ENCODE measurements at regions not wholly inside any gene's neighbourhood (a gene's known extent, or its start where the extent isn't known, plus 50 kb on each side); places are given as distances from the start of the nearest gene placed in this dataset.

GRCh38 chr2:65541773-65542172 is 109.4 kb upstream of the SPRED2 start:
- ATAC-seq (ENCODE audit: low read depth) (no peak), DNase-seq (no peak)
- Histone ChIP-seq H3K56ac (ENCODE audit: extremely low read depth, insufficient read depth, low read length) (no peak overlapping the region), H3K27ac (ENCODE audit: insufficient read depth, low read length) (no peak overlapping the region), H3K9ac (ENCODE audit: low read depth, low read length) (no peak overlapping the region), H4K5ac (ENCODE audit: low read depth, low read length) (no peak overlapping the region), H3K9me3 (ENCODE audit: control insufficient read depth, insufficient read depth, low read length) (no peaks in the 10 kb centered on the region), H2BK20ac (ENCODE audit: low read depth, low read length) (no peak overlapping the region), H3K36me3 (ENCODE audit: control insufficient read depth, insufficient read depth, low read length) (no peaks in the 10 kb centered on the region), H2BK120ac (ENCODE audit: low read depth, low read length) (no peak overlapping the region), H4K91ac (ENCODE audit: insufficient read depth, low read depth, low read length) (no peak overlapping the region), H3K4ac (ENCODE audit: low read depth, low read length) (no peak overlapping the region), H2BK15ac (ENCODE audit: low read depth, low read length) (no peak overlapping the region), H2BK5ac (ENCODE audit: low read depth, low read length, poor library complexity, severe bottlenecking) (no peak overlapping the region), H3K79me1 (ENCODE audit: low read depth in 1 of 2, low read length in 2 of 2) (no peaks in the 10 kb centered on the region), H3K4me3 (ENCODE audit: insufficient read depth, low read depth, low read length) (no peak overlapping the region), H3K27me3 (ENCODE audit: control insufficient read depth, insufficient read depth, low read length) (no peaks in the 10 kb centered on the region), H3K18ac (ENCODE audit: low read depth, low read length) (no peak overlapping the region), H3K23ac (ENCODE audit: low read depth, low read length) (no peak overlapping the region), H4K8ac (ENCODE audit: low read depth in 2 of 2, low read length in 2 of 2) (no peak overlapping the region), H3K4me1 (ENCODE audit: control insufficient read depth, insufficient read depth, low read length) (peaks cover 7% of the 10 kb centered on the region), H4K20me1 (ENCODE audit: insufficient read depth, low read length) (no peaks in the 10 kb centered on the region), H3K9me1 (ENCODE audit: insufficient read depth, low read length) (peaks cover 12% of the 10 kb centered on the region; the same call in 1 of the 2 replicates), H3K14ac (replicated peaks; ENCODE audit: low read depth, low read length) (no peak overlapping the region), H2AK9ac (replicated peaks; ENCODE audit: low read depth, low read length, poor library complexity) (no peak overlapping the region), H2AK5ac (ENCODE audit: low read depth, low read length) (no peak overlapping the region), H2AFZ (replicated peaks; ENCODE audit: low read length, poor library complexity) (no peak overlapping the region), H3K4me2 (ENCODE audit: low read depth, low read length) (no peak overlapping the region)
- WGBS, 2 experiments (ENCODE audit: extremely low coverage in 2 of 2, insufficient read length in 1 of 2): no CpG with 5 or more reads among the region's 6 CpGs
- ChIA-PET CTCF (interaction anchor here (1.1 kb wide), 1 partner anchor 14 kb away, joined by 3 read pairs; no protein-coding TSS in a partner anchor), POLR2A (ENCODE audit: unreplicated experiment) (no interaction called here)
- no TSS peak for BruUV-seq (replicated peaks)
- dilution Hi-C loops (cut with HindIII; ENCODE audit: low sequenced_read_pairs, unreplicated experiment): no loop called here
- TF ChIP-seq MAFK (IDR thresholded peaks at IDR 0.05; ENCODE audit: low read depth, low read length) (no peak), RAD21 (IDR thresholded peaks at IDR 0.05; ENCODE audit: low read length) (no peak), SMC3 (IDR thresholded peaks at IDR 0.05; ENCODE audit: low read depth, low read length) (no peak)
- in situ Hi-C loops (cut with MboI; ENCODE audit: low sequenced_read_pairs): loop anchor here (5.0 kb wide), 1 partner anchor 104 kb away; no protein-coding TSS in a partner anchor
- intact Hi-C loops (cut with micrococcal nuclease): no loop called here

All from IMR-90 (cell line).